ENCODE measurements at regions not wholly inside any gene's neighbourhood (a gene's known extent, or its start where the extent isn't known, plus 50 kb on each side); places are given as distances from the start of the nearest gene placed in this dataset.
A peak's percentile ranks its signal among the peaks of the same experiment; 100 is the strongest.
"Not testable (repeated sequence)": the region's sequence is repeated elsewhere in the genome, so short reads cannot be mapped to it uniquely, and the experiment has no call there.

DNA sequence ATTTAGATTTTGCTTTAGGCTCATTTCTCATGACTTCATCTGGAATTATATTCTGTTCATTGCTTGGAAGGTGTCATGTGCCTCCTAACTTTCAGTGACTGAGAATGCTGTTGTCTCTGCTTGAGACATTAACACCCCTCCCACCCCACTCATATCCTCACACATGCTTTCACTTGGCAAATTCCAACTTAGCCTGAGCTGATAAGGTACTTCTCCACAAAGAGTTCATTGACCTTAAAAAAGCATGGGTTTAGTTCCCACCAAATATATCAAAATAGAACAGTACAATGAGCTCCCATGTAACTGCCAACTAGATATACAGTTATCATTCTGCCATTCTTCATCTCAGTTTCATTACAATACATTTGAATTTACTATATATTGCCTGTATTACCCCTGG, 576.5 kb upstream of the ADGRL2 start:
- no peak for DNase-seq (ENCODE audit: low read depth in 2 of 2)

- DNase-seq (ENCODE audit: low read depth in 2 of 2) = no peak
These were observed 579.2 kb upstream of the ADGRL2 start for GRCh38 chr1:81221564-81221963.

DNA sequence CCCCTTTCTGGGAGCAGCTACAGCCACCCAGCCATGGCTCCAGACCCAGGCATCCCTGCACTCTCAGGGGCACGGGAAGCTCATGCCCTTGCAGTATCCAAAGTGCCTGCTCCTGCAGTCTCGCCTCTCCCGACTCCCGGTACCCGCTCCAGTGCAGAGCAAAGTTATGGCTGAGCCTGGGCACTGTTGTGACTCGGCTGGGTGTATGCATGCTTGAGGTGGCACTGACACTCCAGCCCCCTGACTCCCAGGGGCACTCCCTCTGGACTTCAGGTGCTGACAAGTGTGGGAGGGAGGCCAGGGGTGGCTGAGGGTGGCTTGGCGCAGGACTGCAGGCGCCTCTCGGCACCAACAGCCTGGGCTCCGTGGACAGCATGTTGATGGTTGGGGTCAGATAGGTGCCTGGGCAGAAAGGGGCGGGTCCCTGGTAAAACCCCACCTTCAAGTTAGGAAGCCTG, 580.1 kb upstream of the ADGRL2 start:
- no peak for DNase-seq (ENCODE audit: low read depth in 2 of 2)

DNA sequence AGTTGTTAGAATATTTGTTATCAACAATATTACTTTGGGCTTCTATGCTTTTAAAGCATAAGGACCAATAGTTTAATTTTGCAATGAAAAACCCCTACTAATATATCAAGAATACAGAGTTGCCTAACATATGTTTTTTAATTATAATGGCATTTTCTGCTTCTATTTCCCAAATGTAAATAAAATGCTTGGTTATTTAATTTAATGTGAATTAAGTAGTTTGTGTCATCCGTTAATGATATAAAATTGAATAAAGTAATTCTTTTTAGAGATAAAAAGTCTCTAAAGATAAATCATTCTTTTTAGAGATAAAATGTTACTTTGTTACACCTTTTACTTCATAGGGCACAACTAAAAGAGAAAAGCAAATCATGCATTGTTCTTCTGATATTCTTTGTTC, 583.7 kb upstream of the ADGRL2 start:
- no peak for DNase-seq (ENCODE audit: low read depth in 2 of 2)

DNA sequence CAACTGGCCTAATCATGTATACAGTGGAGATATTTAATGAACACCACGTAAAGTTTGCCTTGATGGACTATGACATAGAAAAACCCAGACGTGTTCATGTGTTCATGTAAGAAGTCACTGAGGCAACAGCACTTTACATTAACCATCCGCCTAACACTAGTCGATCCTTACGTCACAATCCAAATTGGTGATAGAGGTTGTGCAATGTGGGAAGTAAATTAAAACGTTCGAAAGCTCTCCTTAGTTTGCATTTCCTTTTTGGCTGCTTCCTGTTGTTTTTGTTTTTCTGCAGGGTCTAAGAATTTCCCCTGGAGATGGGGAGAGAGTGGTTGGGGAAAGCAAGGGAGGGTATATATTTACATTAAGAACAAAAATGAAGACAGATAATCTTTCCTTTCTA, 587.5 kb upstream of the ADGRL2 start:
- DNase-seq (ENCODE audit: low read depth in 2 of 2) = no peak

- no peak for DNase-seq (ENCODE audit: low read depth in 2 of 2)
These were observed 591.3 kb upstream of the ADGRL2 start for GRCh38 chr1:81209461-81209860.

- DNase-seq (ENCODE audit: low read depth in 2 of 2) = no peak
These were observed 592.3 kb upstream of the ADGRL2 start for GRCh38 chr1:81208441-81208840.

DNA sequence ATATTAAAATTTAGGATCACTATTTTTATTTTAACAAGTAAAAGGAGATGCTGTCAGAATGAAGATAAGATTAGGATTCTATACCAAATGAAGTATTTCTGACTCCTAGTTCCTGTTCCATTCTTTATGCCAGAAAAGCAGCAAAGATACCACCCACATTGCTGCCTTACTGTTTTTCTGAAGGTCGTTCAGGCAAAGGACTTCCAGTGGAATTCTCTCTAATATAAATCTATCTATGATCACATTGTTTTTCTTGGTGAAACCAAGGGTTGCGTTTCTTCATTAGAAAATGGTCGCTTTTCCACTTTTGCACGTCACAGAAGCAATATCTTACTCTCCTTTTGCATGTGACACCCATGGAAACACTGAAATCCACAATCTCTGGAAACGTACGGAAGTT, 594.8 kb upstream of the ADGRL2 start:
- no peak for DNase-seq (ENCODE audit: low read depth in 2 of 2)

- DNase-seq (ENCODE audit: low read depth in 2 of 2) = no peak
These were observed 599.0 kb upstream of the ADGRL2 start for GRCh38 chr1:81201779-81202178.

GRCh38 chr1:81197591-81197990, 603.1 kb upstream of the ADGRL2 start:
- DNase-seq (ENCODE audit: low read depth in 2 of 2) = no peak

DNA sequence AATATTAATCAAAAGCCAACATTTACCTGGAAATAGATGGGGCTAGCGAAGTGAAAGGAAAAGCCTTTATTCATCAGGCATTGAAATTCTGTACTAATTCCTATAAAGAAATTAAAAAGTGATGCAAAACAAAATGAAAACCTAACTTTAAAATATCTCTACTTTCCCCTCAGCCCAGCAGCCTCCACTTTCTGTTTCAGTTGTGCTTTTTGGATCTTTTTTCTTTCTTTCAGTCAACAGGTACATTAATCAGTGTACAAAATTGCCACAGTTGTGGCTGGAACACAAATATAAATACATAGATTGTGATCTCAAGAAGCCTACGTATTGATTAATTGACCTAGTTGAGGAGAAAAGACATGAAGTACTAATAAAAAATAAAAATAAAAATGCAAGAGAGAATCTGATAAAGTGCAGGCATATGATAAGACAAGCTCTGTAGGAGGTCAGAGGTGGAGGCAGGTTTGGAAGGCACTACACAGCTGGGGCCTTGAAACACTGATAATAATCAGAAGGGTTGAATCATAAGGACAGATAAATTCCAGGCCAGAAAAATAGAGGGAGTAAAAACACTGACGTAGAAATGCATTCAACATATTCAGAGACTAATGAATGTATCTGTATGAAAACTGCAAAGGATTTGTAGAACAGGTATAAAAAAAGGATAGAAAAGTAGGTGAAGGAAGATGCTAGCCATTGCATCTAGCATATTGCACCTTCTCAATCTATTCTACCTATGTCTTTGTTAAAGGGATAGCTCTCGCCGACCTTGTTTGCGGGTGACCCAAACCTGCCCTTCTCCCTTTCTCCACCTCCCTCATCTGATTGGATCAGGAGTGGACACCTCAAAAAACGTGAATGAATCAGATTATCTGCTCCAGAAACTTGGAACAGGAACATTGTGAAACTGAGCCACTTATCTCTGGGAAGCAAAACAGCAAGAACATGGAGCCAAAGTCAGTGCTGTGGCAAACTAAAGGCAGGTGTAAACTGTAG, 607.8 kb upstream of the ADGRL2 start:
- no peak for DNase-seq (ENCODE audit: low read depth in 2 of 2)

DNA sequence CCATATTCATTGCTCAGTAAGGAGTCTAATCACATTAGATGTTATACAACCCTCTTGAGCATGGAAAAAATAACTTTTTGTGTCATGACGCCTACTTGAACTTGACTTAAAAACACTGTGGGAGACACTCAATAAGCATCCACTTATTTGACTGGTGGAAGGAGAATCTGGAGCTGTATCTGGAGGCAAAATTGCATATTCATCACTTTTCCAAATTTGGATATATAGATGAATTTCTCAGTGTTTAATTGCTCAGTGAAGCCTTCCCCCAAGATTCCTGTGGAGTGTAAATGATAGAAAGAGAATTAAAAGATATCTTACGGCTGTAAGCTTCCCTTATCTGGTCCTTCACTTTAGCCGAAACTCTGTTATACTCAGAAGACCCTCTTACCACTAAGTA, 610.7 kb upstream of the ADGRL2 start:
- no peak for DNase-seq (ENCODE audit: low read depth in 2 of 2)

DNA sequence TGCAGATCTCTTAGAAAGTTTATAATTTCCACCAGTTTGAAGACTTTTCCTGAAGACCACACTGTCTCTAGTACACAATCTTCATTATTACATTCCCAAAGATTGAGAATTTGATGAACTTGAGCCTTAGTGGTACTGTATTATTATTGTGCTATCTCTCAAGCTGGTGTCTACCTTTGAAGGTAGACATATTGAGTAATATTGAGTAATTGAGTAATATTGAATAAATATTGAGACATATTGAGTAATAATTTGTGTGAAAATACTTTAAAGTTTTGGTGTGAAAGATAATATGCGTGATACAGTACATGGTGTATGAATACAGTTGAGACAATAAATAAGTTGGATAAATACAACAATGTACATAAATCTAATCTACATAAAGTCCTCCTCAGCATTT, 613.1 kb upstream of the ADGRL2 start:
- no peak for DNase-seq (ENCODE audit: low read depth in 2 of 2)

GRCh38 chr1:81186261-81186660, 614.5 kb upstream of the ADGRL2 start:
- no peak for DNase-seq (ENCODE audit: low read depth in 2 of 2)

DNA sequence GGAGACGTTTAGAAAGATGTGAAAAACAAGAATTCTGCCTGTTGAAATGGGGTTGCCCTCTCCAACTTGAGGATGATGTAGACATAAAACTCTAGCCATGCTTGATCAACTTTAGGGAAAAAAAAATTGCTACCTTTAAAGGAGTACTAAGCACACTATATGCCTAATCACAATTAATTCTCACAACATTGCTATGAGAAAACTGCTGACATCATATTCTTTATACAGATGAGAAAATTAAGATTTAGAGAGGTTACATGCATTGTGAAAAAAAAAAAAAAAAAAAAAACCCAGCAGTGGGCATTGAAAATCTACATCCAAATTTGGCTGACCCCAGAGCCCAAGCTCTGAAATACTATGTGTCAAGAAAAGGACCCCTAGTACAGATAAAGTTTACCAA, 617.2 kb upstream of the ADGRL2 start:
- no peak for DNase-seq (ENCODE audit: low read depth in 2 of 2)

DNA sequence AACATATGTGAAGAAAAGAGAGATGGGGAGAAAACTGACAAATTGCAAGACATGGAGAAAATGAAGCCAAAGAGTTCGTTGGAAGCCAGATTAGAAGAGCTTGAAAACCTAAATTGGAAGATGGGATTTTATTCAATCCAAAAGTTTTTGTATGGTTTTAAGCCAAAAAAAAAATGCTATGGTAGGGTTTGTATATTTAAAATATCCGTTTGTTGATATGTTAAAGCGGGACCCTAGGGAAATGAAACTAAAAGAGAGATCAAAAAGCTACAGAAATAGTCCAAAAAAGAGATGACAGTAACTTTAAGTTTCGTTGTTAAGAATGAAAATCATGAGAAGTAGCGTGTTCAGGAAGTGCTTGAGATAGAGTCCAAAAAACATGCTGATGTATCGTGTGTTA, 617.7 kb upstream of the ADGRL2 start:
- DNase-seq (ENCODE audit: low read depth in 2 of 2) = no peak

GRCh38 chr1:81179242-81179641, 621.5 kb upstream of the ADGRL2 start:
- peak in 1 of 2 experiments; percentile 37 for DNase-seq (ENCODE audit: low read depth in 2 of 2)

DNA sequence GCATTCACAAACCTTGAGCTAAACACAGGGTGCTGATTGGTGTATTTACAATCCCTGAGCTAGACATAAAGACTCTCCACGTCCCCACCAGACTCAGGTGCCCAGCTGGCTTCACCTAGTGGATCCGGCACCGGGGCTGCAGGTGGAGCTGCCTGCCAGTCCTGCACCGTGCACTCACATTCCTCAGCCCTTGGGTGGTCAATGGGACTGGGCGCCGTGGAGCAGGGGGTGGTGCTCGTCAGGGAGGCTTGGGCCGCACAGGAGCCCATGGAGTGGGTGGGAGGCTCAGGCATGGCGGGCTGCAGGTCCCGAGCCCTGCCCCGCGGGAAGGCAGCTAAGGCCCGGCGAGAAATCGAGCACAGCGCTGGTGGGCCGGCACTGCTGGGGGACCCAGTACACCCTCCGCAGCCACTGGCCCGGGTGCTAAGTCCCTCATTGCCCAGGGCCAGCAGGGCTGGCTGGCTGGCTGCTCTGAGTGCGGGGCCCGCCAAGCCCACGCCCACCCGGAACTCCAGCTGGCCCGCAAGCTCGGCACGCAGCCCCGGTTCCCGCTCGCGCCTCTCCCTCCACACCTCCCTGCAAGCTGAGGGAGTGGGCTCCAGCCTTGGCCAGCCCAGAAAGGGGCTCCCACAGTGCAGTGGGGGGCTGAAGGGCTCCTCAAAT, 622.2 kb upstream of the ADGRL2 start:
- DNase-seq (ENCODE audit: low read depth in 2 of 2) = not testable (repeated sequence)

DNA sequence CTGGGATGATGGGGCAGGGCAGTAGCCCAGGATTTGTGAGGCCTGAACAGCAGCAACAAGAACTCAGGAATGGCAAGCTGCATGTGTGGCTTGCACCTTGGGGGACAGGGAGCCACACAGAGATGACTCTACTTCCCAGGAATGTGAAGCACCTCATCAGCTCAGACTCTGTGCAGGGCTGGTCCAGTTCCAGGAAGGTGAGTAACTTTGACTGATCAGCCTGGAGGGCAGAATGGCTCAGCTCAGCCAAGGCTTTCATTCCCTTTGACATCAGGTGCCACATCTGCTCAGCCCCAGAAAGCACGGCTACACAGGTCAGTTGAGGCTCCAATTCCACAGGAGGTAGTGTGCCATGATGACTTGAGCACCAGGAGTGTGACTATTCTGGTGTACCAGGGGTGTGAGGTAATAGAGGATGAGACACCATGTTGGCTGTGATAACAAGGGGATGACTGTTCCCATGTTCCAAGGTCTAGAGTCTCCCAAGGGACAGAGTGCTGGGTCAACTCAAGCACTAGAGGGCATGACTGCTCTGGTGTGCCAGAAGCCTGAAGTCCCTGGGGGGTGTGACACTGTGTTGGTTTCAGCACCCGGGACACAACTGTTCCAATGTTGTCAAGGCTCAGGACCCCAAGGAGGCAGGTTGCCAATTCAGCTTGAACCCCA, 625.8 kb upstream of the ADGRL2 start:
- peak in 1 of 2 experiments; percentile 20 for DNase-seq (ENCODE audit: low read depth in 2 of 2)

- DNase-seq (ENCODE audit: low read depth in 2 of 2) = no peak
These were observed 626.7 kb upstream of the ADGRL2 start for GRCh38 chr1:81174052-81174451.

DNA sequence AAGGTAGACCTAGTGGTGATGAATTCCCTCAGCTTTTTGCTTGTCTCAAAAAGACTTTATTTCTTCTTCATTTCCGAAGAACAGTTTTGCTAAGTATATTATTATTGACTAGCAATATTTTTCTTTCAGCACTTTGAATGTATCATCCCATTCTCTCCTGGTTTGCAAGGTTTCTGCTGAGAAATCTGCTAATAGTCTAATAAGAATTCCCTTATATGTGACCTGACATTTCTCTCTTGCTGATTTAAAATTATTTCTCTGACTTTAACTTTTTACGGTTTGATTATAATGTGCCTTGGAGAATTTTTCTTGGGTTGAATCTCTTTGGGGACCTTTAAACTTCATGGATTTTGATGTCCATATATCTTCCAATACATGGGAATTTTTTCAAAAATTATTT, 628.3 kb upstream of the ADGRL2 start:
- DNase-seq (ENCODE audit: low read depth in 2 of 2) = no peak

GRCh38 chr1:81170721-81171120, 630.0 kb upstream of the ADGRL2 start:
- no peak for DNase-seq (ENCODE audit: low read depth in 2 of 2)
